GM19193 (cell line): ENCODE measurements at regions not wholly inside any gene's neighbourhood (a gene's known extent, or its start where the extent isn't known, plus 50 kb on each side); places are given as distances from the start of the nearest gene placed in this dataset.

Source experiments
- POLR2A ChIP-seq: IDR thresholded peaks from 4 replicates; pipeline ENCODE4 v1.6.1; 2011; ENCODE audit not compliant: insufficient read depth, insufficient read length; ENCODE audit errors: extremely low read depth

GRCh38 chr11:45517171-45517770 is 148.2 kb downstream of the CHST1 start:
- TF ChIP-seq POLR2A = no peak

- TF ChIP-seq POLR2A = no peak
Measured at GRCh38 chr11:45513821-45514340, 151.5 kb downstream of the CHST1 start.

- no peak for TF ChIP-seq POLR2A
Measured at GRCh38 chr11:45512471-45513148, 152.8 kb downstream of the CHST1 start.

GRCh38 chr11:45511566-45511965 is 153.9 kb downstream of the CHST1 start:
- TF ChIP-seq POLR2A = no peak

GRCh38 chr11:45507916-45508315 is 157.5 kb downstream of the CHST1 start:
- no peak for TF ChIP-seq POLR2A

- TF ChIP-seq POLR2A = no peak
Measured at GRCh38 chr11:45503311-45503710, 162.1 kb downstream of the CHST1 start.

- TF ChIP-seq POLR2A = no peak
Measured at GRCh38 chr11:45502226-45502545, 163.2 kb downstream of the CHST1 start.

GRCh38 chr11:45501392-45502225 is 163.8 kb downstream of the CHST1 start:
- no peak for TF ChIP-seq POLR2A

- TF ChIP-seq POLR2A = no peak
Measured at GRCh38 chr11:45500451-45500850, 165.0 kb downstream of the CHST1 start.

GRCh38 chr11:45494738-45495137 is 170.7 kb downstream of the CHST1 start:
- TF ChIP-seq POLR2A = no peak

GRCh38 chr11:45489281-45489905 is 176.0 kb downstream of the CHST1 start:
- no peak for TF ChIP-seq POLR2A

GRCh38 chr11:45486461-45486860 is 179.0 kb downstream of the CHST1 start:
- TF ChIP-seq POLR2A = no peak

GRCh38 chr11:45485070-45485707 is 180.2 kb downstream of the CHST1 start:
- TF ChIP-seq POLR2A = no peak

- TF ChIP-seq POLR2A = no peak
Measured at GRCh38 chr11:45484326-45484883, 181.0 kb downstream of the CHST1 start.
